Left renal pelvis (tissue), 4 donors: ENCODE measurements at regions not wholly inside any gene's neighbourhood (a gene's known extent, or its start where the extent isn't known, plus 50 kb on each side); places are given as distances from the start of the nearest gene placed in this dataset.
"Not testable (repeated sequence)": the region's sequence is repeated elsewhere in the genome, so short reads cannot be mapped to it uniquely, and the experiment has no call there.

ENCODE experiments used
- DNase-seq, 4 donors: peaks; one replicate each; pipeline ENCODE4 v3.0.0-alpha.2; 2013; ENCODE audit warnings: low read depth in 4 of 4, low spot score in 3 of 4

GRCh38 chr6:167707686-167708500 is 118.8 kb upstream of the AFDN start:
- no peak for DNase-seq

- DNase-seq, result no peak
Observed at GRCh38 chr6:167708501-167709094, 118.1 kb upstream of the AFDN start.

GRCh38 chr6:167709196-167709595 is 117.5 kb upstream of the AFDN start:
- no peak for DNase-seq

GRCh38 chr6:167709776-167710336 is 116.9 kb upstream of the AFDN start:
- not testable (repeated sequence) for DNase-seq

- DNase-seq, result no peak
Observed at GRCh38 chr6:167710363-167710920, 116.3 kb upstream of the AFDN start.

- DNase-seq, result no peak
Observed at GRCh38 chr6:167711211-167711610, 115.5 kb upstream of the AFDN start.

- no peak for DNase-seq
Observed at GRCh38 chr6:167711768-167712730, 114.7 kb upstream of the AFDN start.

GRCh38 chr6:167712731-167713475 is 113.8 kb upstream of the AFDN start:
- no peak for DNase-seq

GRCh38 chr6:167714152-167714551 is 112.6 kb upstream of the AFDN start:
- DNase-seq, result no peak

GRCh38 chr6:167717455-167717854 is 109.3 kb upstream of the AFDN start:
- DNase-seq, result no peak

GRCh38 chr6:167717867-167718266 is 108.8 kb upstream of the AFDN start:
- DNase-seq, result no peak

GRCh38 chr6:167719920-167720319 is 106.8 kb upstream of the AFDN start:
- DNase-seq, result no peak

GRCh38 chr6:167720456-167721285 is 106.0 kb upstream of the AFDN start:
- DNase-seq, result no peak

GRCh38 chr6:167721291-167721690 is 105.4 kb upstream of the AFDN start:
- DNase-seq, result no peak

GRCh38 chr6:167722634-167723309 is 103.9 kb upstream of the AFDN start:
- DNase-seq, result no peak

GRCh38 chr6:167726043-167726621 is 100.6 kb upstream of the AFDN start:
- DNase-seq, result no peak

- DNase-seq, result no peak
Observed at GRCh38 chr6:167730441-167730840, 96.3 kb upstream of the AFDN start.

GRCh38 chr6:167731216-167731615 is 95.5 kb upstream of the AFDN start:
- no peak for DNase-seq
